ENCODE measurements at regions not wholly inside any gene's neighbourhood (a gene's known extent, or its start where the extent isn't known, plus 50 kb on each side); places are given as distances from the start of the nearest gene placed in this dataset.

DNA sequence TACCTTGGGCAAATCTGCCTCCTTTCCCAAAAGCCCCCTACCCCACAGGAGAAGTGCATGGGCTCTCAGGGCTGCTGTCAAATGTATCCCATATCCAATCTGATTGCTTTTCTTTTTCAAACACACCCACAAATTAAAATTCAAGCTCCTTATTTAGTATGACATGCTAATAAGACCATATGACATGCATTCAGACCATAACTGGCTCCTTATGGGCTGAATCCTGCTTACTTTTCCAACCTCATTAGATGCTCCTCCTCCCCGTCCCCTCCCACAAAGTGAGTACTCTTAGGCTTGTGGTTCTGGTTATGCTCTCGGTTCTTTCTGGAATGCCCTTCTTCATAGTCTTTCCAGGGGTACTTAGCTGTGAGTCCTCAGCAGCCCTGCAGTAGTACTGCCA is 59.0 kb upstream of the TOM1L1 start:
- no peaks in the 10 kb centered on the region for H3K4me1 ChIP-seq (ENCODE audit: insufficient read depth, low read length)
- no peak overlapping the region for H3K4me2 ChIP-seq (ENCODE audit: insufficient read depth, low read length)
- no peak overlapping the region for H2AFZ ChIP-seq (ENCODE audit: low read length)
- H3K27ac ChIP-seq (ENCODE audit: low read depth, low read length) = no peak overlapping the region
- no peaks in the 10 kb centered on the region for H3K79me2 ChIP-seq (ENCODE audit: insufficient read depth, low read length)
- H3K9me3 ChIP-seq (ENCODE audit: low read depth, low read length) = no peaks in the 10 kb centered on the region
- no peaks in the 10 kb centered on the region for H3K27me3 ChIP-seq (ENCODE audit: insufficient read depth, low read length)
- DNase-seq (ENCODE audit: insufficient read length, low spot score, missing footprints) = no peak
- no peak overlapping the region for H3K4me3 ChIP-seq (ENCODE audit: insufficient read depth, low read length)
- H4K20me1 ChIP-seq (ENCODE audit: insufficient read depth, low read length) = no peaks in the 10 kb centered on the region
- no peaks in the 10 kb centered on the region for H3K36me3 ChIP-seq (ENCODE audit: insufficient read depth, low read length)
- TF ChIP-seq, protein P1, sequence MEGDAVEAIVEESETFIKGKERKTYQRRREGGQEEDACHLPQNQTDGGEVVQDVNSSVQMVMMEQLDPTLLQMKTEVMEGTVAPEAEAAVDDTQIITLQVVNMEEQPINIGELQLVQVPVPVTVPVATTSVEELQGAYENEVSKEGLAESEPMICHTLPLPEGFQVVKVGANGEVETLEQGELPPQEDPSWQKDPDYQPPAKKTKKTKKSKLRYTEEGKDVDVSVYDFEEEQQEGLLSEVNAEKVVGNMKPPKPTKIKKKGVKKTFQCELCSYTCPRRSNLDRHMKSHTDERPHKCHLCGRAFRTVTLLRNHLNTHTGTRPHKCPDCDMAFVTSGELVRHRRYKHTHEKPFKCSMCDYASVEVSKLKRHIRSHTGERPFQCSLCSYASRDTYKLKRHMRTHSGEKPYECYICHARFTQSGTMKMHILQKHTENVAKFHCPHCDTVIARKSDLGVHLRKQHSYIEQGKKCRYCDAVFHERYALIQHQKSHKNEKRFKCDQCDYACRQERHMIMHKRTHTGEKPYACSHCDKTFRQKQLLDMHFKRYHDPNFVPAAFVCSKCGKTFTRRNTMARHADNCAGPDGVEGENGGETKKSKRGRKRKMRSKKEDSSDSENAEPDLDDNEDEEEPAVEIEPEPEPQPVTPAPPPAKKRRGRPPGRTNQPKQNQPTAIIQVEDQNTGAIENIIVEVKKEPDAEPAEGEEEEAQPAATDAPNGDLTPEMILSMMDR (IDR thresholded peaks at IDR 0.05; ENCODE audit: extremely low read depth, low read depth, low read length) = no peak

GRCh38 chr17:54844233-54844632 is 56.4 kb upstream of the TOM1L1 start:
- H3K4me1 ChIP-seq (ENCODE audit: insufficient read depth, low read length) = no peaks in the 10 kb centered on the region
- TF ChIP-seq, protein P1 (IDR thresholded peaks at IDR 0.05; ENCODE audit: extremely low read depth, low read depth, low read length) = no peak
- no peak overlapping the region for H3K4me3 ChIP-seq (ENCODE audit: insufficient read depth, low read length)
- H3K4me2 ChIP-seq (ENCODE audit: insufficient read depth, low read length) = no peak overlapping the region
- H4K20me1 ChIP-seq (ENCODE audit: insufficient read depth, low read length) = no peaks in the 10 kb centered on the region
- H3K9me3 ChIP-seq (ENCODE audit: low read depth, low read length) = no peaks in the 10 kb centered on the region
- H3K27me3 ChIP-seq (ENCODE audit: insufficient read depth, low read length) = no peaks in the 10 kb centered on the region
- no peak for DNase-seq (ENCODE audit: insufficient read length, low spot score, missing footprints)
- H3K36me3 ChIP-seq (ENCODE audit: insufficient read depth, low read length) = no peaks in the 10 kb centered on the region
- no peak overlapping the region for H2AFZ ChIP-seq (ENCODE audit: low read length)
- H3K27ac ChIP-seq (ENCODE audit: low read depth, low read length) = no peak overlapping the region
- no peaks in the 10 kb centered on the region for H3K79me2 ChIP-seq (ENCODE audit: insufficient read depth, low read length)

- DNase-seq (ENCODE audit: insufficient read length, low spot score, missing footprints) = no peak
- no peak overlapping the region for H3K27ac ChIP-seq (ENCODE audit: low read depth, low read length)
- H3K4me1 ChIP-seq (ENCODE audit: insufficient read depth, low read length) = no peaks in the 10 kb centered on the region
- no peak overlapping the region for H2AFZ ChIP-seq (ENCODE audit: low read length)
- H3K36me3 ChIP-seq (ENCODE audit: insufficient read depth, low read length) = no peaks in the 10 kb centered on the region
- H3K9me3 ChIP-seq (ENCODE audit: low read depth, low read length) = no peaks in the 10 kb centered on the region
- TF ChIP-seq, protein P1 (IDR thresholded peaks at IDR 0.05; ENCODE audit: extremely low read depth, low read depth, low read length) = no peak
- H3K4me3 ChIP-seq (ENCODE audit: insufficient read depth, low read length) = no peak overlapping the region
- no peaks in the 10 kb centered on the region for H3K79me2 ChIP-seq (ENCODE audit: insufficient read depth, low read length)
- H3K4me2 ChIP-seq (ENCODE audit: insufficient read depth, low read length) = no peak overlapping the region
- no peaks in the 10 kb centered on the region for H4K20me1 ChIP-seq (ENCODE audit: insufficient read depth, low read length)
- no peaks in the 10 kb centered on the region for H3K27me3 ChIP-seq (ENCODE audit: insufficient read depth, low read length)
Measured at GRCh38 chr17:54848368-54848987, 52.2 kb upstream of the TOM1L1 start.

DNA sequence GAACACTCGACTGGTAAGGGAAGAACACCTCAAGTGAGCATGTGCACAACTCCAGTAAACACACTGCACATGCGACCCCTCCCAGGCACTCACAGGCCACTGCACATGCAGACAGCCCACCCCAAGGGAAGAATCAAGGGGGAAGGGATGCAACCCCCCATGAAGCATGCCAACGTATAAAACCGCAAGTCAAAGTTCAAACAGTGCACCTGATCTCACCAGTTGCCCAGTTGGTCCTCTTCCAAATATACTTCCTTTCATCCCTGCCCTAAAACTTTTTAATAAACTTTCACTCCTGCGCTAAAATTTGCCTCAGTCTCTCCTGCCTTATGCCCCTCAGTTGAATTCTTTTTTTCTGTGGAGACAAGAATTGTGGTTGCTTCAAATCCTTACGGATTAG is 51.0 kb upstream of the TOM1L1 start:
- Histone ChIP-seq H3K36me3 (ENCODE audit: insufficient read depth, low read length) (no peaks in the 10 kb centered on the region), H4K20me1 (ENCODE audit: insufficient read depth, low read length) (no peaks in the 10 kb centered on the region), H3K4me2 (ENCODE audit: insufficient read depth, low read length) (no peak overlapping the region), H2AFZ (ENCODE audit: low read length) (no peak overlapping the region), H3K27ac (ENCODE audit: low read depth, low read length) (no peak overlapping the region), H3K4me1 (ENCODE audit: insufficient read depth, low read length) (no peaks in the 10 kb centered on the region), H3K9me3 (ENCODE audit: low read depth, low read length) (no peaks in the 10 kb centered on the region), H3K79me2 (ENCODE audit: insufficient read depth, low read length) (no peaks in the 10 kb centered on the region), H3K27me3 (ENCODE audit: insufficient read depth, low read length) (no peaks in the 10 kb centered on the region), H3K4me3 (ENCODE audit: insufficient read depth, low read length) (no peak overlapping the region)
- DNase-seq (ENCODE audit: insufficient read length, low spot score, missing footprints) = no peak
- TF ChIP-seq, protein P1 (IDR thresholded peaks at IDR 0.05; ENCODE audit: extremely low read depth, low read depth, low read length) = no peak

Data from osteoblast (primary cell).